Liver (tissue), 8 donors: ENCODE measurements at regions not wholly inside any gene's neighbourhood (a gene's known extent, or its start where the extent isn't known, plus 50 kb on each side); places are given as distances from the start of the nearest gene placed in this dataset.

Experiments used
- DNase-seq: peaks from one replicate; pipeline ENCODE4 v3.0.0-alpha.2; 2017; ENCODE audit warnings: low spot score
- H3K27ac ChIP-seq, 2 donors: one replicate each; pipeline ENCODE4 v1.7.0; 2013; ENCODE audit warnings: inconsistent platforms in 2 of 2, low read length in 2 of 2, control low read depth in 1 of 2, low read depth in 1 of 2, mild to moderate bottlenecking in 1 of 2
- H3K27me3 ChIP-seq, 4 donors: one replicate each; pipeline versions ENCODE4 v1.6.1 to v1.7.0; 2013; ENCODE audit warnings: low read length in 3 of 4, inconsistent platforms in 1 of 4, mild to moderate bottlenecking in 1 of 4, moderate library complexity in 1 of 4; ENCODE audit not compliant: control insufficient read depth in 4 of 4, insufficient read depth in 4 of 4
- H3K36me3 ChIP-seq, 4 donors: one replicate each; pipeline versions ENCODE4 v1.6.1 to v1.7.0; 2013; ENCODE audit warnings: low read length in 3 of 4, mild to moderate bottlenecking in 3 of 4, low read depth in 1 of 4, moderate library complexity in 1 of 4; ENCODE audit not compliant: control insufficient read depth in 4 of 4, insufficient read depth in 3 of 4
- H3K4me1 ChIP-seq, 4 donors: one replicate each; pipeline versions ENCODE4 v1.6.1 to v1.7.0; 2013; ENCODE audit warnings: low read length in 3 of 4, mild to moderate bottlenecking in 3 of 4, moderate library complexity in 1 of 4; ENCODE audit not compliant: control insufficient read depth in 4 of 4, insufficient read depth in 4 of 4
- H3K4me3 ChIP-seq, 3 donors: one replicate each; pipeline versions ENCODE4 v1.6.1 to v1.7.0; 2013; ENCODE audit warnings: low read length in 3 of 3, control low read depth in 1 of 3, low read depth in 1 of 3, mild to moderate bottlenecking in 1 of 3
- H3K9ac ChIP-seq, 2 donors: one replicate each; pipeline ENCODE4 v1.7.0; 2013; ENCODE audit warnings: low read length in 2 of 2, mild to moderate bottlenecking in 2 of 2, moderate library complexity in 2 of 2, control low read depth in 1 of 2, low read depth in 1 of 2
- H3K9me3 ChIP-seq, 4 donors: one replicate each; pipeline versions ENCODE4 v1.6.1 to v1.7.0; 2013; ENCODE audit warnings: low read length in 3 of 4; ENCODE audit not compliant: control insufficient read depth in 4 of 4
- CTCF ChIP-seq: fragments of 150-350 bp; IDR thresholded peaks from 2 replicates; pipeline ENCODE4 v1.5.1; 2017; ENCODE audit warnings: improper control_type of control experiment, low read depth, low read length; ENCODE audit not compliant: missing input control
- EGR1 ChIP-seq, 2 donors: IDR thresholded peaks; 2 replicates each; pipeline ENCODE4 v1.6.1; 2016 to 2018; ENCODE audit warnings: antibody characterized with exemption in 2 of 2, low read depth in 2 of 2
- FOXA1 ChIP-seq: IDR thresholded peaks from 2 replicates; pipeline ENCODE4 v1.6.1; 2016; ENCODE audit warnings: antibody characterized with exemption
- FOXA2 ChIP-seq: IDR thresholded peaks from 2 replicates; pipeline ENCODE4 v1.6.1; 2016; ENCODE audit warnings: antibody characterized with exemption
- GABPA ChIP-seq, 2 donors: IDR thresholded peaks in 1 of 2; conservative IDR thresholded peaks in 1 of 2; 2 replicates each; pipeline ENCODE4 v1.6.1; 2016; ENCODE audit warnings: antibody characterized with exemption in 2 of 2, mild to moderate bottlenecking in 1 of 2, moderate library complexity in 1 of 2
- HNF4A ChIP-seq, 2 donors: conservative IDR thresholded peaks; 2 replicates each; pipeline ENCODE4 v1.6.1; 2016; ENCODE audit warnings: antibody characterized with exemption in 2 of 2, mild to moderate bottlenecking in 2 of 2
- HNF4G ChIP-seq: IDR thresholded peaks from 2 replicates; pipeline ENCODE4 v1.6.1; 2016; ENCODE audit warnings: antibody characterized with exemption
- JUND ChIP-seq, 2 donors: IDR thresholded peaks; 2 replicates each; pipeline ENCODE4 v1.6.1; 2016; ENCODE audit warnings: antibody characterized with exemption in 2 of 2
- MAX ChIP-seq: IDR thresholded peaks from 2 replicates; pipeline ENCODE4 v1.6.1; 2016; ENCODE audit warnings: antibody characterized with exemption
- NR2F2 ChIP-seq: IDR thresholded peaks from 2 replicates; pipeline ENCODE4 v1.6.1; 2016; ENCODE audit warnings: antibody characterized with exemption
- RAD21 ChIP-seq, 2 donors: IDR thresholded peaks; 2 replicates each; pipeline ENCODE4 v1.6.1; 2016; ENCODE audit warnings: antibody characterized with exemption in 2 of 2, mild to moderate bottlenecking in 2 of 2
- REST ChIP-seq: IDR thresholded peaks from 2 replicates; pipeline ENCODE4 v1.6.1; 2016; ENCODE audit warnings: antibody characterized with exemption, mild to moderate bottlenecking
- RXRA ChIP-seq, 2 donors: IDR thresholded peaks; 2 replicates each; pipeline ENCODE4 v1.6.1; 2017 to 2018; ENCODE audit warnings: antibody characterized with exemption in 2 of 2, mild to moderate bottlenecking in 1 of 2
- SP1 ChIP-seq: IDR thresholded peaks from 2 replicates; pipeline ENCODE4 v1.6.1; 2018; ENCODE audit warnings: antibody characterized with exemption, mild to moderate bottlenecking
- TAF1 ChIP-seq: conservative IDR thresholded peaks from 2 replicates; pipeline ENCODE4 v1.6.1; 2016; ENCODE audit warnings: antibody characterized with exemption, mild to moderate bottlenecking
- YY1 ChIP-seq: IDR thresholded peaks from 2 replicates; pipeline ENCODE4 v1.6.1; 2016; ENCODE audit warnings: antibody characterized with exemption, mild to moderate bottlenecking
- WGBS: extraction: QIAGEN DNeasy Blood & Tissue Kit; methylation state at CpG from one replicate; pipeline ENCODE4 v1.1.7; 2013; 5-methylcytosine and 5-hydroxymethylcytosine counted together
- TF ChIP-seq, protein P1 (sequence below): IDR thresholded peaks from 2 replicates; pipeline ENCODE4 v1.6.1; 2016; ENCODE audit warnings: antibody characterized with exemption
- TF ChIP-seq, protein P2 (sequence below): IDR thresholded peaks from 2 replicates; pipeline ENCODE4 v1.6.1; 2016; ENCODE audit warnings: antibody characterized with exemption
- donor health status: healthy.
- donor health status: healthy.
- donor health status: healthy.
- donor health status: healthy.
- donor health status: healthy.

GRCh38 chr22:49623715-49624114 lies 204.0 kb downstream of the BRD1 start:
- DNase-seq, result no peak
- no peaks in the 10 kb centered on the region for H3K9me3 ChIP-seq
- H3K4me3 ChIP-seq, result no peak overlapping the region
- H3K27ac ChIP-seq, result no peak overlapping the region
- H3K9ac ChIP-seq, result no peak overlapping the region
- H3K27me3 ChIP-seq, result no peaks in the 10 kb centered on the region
- WGBS, result 79% methylated on average over 13 of the region's 13 CpGs
- no peaks in the 10 kb centered on the region for H3K4me1 ChIP-seq
- no peak for TF ChIP-seq JUND (IDR thresholded peaks at IDR 0.05)
- no peak for TF ChIP-seq RAD21 (IDR thresholded peaks at IDR 0.05)
- no peak for TF ChIP-seq EGR1 (IDR thresholded peaks at IDR 0.05; ENCODE audit: low read depth in 2 of 2)
- TF ChIP-seq, protein P1, sequence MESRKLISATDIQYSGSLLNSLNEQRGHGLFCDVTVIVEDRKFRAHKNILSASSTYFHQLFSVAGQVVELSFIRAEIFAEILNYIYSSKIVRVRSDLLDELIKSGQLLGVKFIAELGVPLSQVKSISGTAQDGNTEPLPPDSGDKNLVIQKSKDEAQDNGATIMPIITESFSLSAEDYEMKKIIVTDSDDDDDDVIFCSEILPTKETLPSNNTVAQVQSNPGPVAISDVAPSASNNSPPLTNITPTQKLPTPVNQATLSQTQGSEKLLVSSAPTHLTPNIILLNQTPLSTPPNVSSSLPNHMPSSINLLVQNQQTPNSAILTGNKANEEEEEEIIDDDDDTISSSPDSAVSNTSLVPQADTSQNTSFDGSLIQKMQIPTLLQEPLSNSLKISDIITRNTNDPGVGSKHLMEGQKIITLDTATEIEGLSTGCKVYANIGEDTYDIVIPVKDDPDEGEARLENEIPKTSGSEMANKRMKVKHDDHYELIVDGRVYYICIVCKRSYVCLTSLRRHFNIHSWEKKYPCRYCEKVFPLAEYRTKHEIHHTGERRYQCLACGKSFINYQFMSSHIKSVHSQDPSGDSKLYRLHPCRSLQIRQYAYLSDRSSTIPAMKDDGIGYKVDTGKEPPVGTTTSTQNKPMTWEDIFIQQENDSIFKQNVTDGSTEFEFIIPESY, result no peak
- no peak for TF ChIP-seq HNF4G
- no peak for TF ChIP-seq MAX
- TF ChIP-seq TAF1, result no peak
- no peak for TF ChIP-seq RXRA (IDR thresholded peaks at IDR 0.05)
- TF ChIP-seq CTCF, result no peak
- TF ChIP-seq GABPA (IDR thresholded peaks at IDR 0.05 in 1 of 2, conservative IDR thresholded peaks at IDR 0.05 in 1 of 2), result no peak
- TF ChIP-seq HNF4A (conservative IDR thresholded peaks at IDR 0.05), result no peak
- no peak for TF ChIP-seq FOXA2
- TF ChIP-seq SP1, result no peak
- TF ChIP-seq NR2F2, result no peak
- TF ChIP-seq YY1, result no peak
- H3K36me3 ChIP-seq, result no peaks in the 10 kb centered on the region

GRCh38 chr22:49623176-49623575 lies 204.5 kb downstream of the BRD1 start:
- DNase-seq, result no peak
- Histone ChIP-seq H3K4me1 (no peaks in the 10 kb centered on the region), H3K4me3 (no peak overlapping the region), H3K9ac (no peak overlapping the region), H3K36me3 (no peaks in the 10 kb centered on the region), H3K27ac (no peak overlapping the region), H3K9me3 (no peaks in the 10 kb centered on the region), H3K27me3 (no peaks in the 10 kb centered on the region)
- TF ChIP-seq NR2F2 (no peak), RXRA (IDR thresholded peaks at IDR 0.05) (no peak), TAF1 (no peak), JUND (IDR thresholded peaks at IDR 0.05) (no peak), GABPA (IDR thresholded peaks at IDR 0.05 in 1 of 2, conservative IDR thresholded peaks at IDR 0.05 in 1 of 2) (no peak), FOXA1 (no peak), REST (no peak), CTCF (no peak), SP1 (no peak), HNF4A (conservative IDR thresholded peaks at IDR 0.05) (no peak), HNF4G (no peak), FOXA2 (no peak), RAD21 (IDR thresholded peaks at IDR 0.05) (no peak), MAX (no peak), EGR1 (IDR thresholded peaks at IDR 0.05; ENCODE audit: low read depth in 2 of 2) (no peak)
- TF ChIP-seq, protein P1, result no peak
- TF ChIP-seq, protein P2, sequence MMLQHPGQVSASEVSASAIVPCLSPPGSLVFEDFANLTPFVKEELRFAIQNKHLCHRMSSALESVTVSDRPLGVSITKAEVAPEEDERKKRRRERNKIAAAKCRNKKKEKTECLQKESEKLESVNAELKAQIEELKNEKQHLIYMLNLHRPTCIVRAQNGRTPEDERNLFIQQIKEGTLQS, result no peak
- 68% methylated on average over 8 of the region's 8 CpGs for WGBS
